GM18858 (cell line): ENCODE measurements at regions not wholly inside any gene's neighbourhood (a gene's known extent, or its start where the extent isn't known, plus 50 kb on each side); places are given as distances from the start of the nearest gene placed in this dataset.

Experiments
- ATAC-seq: cut with Tn5 transposase; IDR thresholded peaks from one replicate; pipeline ENCODE4 v1.9.1; 2021; ENCODE audit not compliant: unreplicated experiment

DNA sequence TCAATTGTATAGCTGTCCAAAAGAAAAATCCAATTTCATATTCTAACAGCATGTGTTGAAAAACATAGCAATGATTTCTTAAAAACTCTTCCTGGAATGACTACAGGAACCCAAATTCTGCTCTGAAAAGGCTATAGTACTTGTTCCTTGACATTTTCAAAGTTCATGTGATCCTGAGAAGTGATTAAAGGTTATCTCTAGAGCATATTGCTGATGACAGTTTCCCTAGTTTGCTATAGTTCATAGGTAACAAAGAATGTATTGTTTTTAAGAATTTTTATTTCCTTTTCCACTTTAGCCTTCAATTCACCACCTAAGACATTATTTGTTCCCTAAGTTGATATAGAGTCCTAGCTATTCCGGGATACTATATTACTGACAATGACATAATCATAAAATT is 1614.6 kb downstream of the PCDH7 start:
- ATAC-seq = no peak

DNA sequence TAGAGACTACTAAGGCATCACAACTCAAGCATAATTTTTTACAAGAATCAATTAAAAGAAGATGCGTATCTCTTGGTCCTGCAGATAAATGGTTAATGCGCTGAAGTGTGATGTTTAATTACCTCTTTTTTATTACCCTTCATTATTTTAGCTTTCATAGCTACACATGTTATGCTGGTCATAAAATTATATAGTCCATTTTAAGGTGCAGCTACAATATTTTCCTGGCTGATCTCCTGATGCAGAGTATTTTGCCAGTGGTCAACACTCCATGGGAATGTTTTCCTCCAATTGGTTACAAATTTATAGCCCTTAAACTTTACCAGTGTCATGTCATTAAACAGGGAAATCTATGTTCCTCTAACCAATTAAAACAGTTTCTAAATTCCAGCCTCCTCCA is 1617.2 kb downstream of the PCDH7 start:
- ATAC-seq = no peak

DNA sequence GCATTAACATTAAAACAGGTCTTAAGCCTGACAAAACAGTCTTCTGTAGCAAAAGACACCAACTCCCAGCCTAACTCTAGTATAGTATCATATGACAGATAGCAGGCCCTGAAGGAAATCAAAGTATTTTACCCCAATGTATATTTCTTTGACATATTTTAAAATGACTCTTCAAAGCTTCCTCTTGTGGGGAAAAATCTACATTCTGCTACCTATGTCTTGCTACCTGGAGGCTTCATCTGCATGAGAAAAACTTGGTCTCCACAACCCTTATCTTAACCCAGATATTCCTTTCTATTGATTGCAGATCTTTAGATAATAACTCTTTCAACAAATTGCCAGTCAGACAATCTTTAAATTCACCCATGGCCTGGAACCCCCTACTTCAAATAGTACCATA is 1620.4 kb downstream of the PCDH7 start:
- no peak for ATAC-seq

DNA sequence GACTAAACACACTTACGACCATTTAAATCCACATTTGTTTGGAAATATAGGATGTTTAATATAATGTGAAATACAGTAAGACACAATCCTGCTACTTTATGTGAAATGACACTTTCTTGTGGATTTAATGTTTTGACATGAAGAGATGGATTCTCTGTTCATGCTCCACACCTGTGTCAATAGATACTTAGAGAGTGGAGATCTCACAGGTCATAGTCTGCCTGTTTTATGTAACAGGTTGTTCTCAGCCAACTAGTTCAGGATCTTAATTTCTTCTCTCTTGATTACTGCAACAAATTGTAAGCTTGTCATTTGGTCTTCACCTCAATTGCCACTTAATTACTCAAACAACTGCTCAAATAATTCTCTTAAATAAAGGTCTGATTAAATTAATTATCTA is 1621.2 kb downstream of the PCDH7 start:
- ATAC-seq = no peak

DNA sequence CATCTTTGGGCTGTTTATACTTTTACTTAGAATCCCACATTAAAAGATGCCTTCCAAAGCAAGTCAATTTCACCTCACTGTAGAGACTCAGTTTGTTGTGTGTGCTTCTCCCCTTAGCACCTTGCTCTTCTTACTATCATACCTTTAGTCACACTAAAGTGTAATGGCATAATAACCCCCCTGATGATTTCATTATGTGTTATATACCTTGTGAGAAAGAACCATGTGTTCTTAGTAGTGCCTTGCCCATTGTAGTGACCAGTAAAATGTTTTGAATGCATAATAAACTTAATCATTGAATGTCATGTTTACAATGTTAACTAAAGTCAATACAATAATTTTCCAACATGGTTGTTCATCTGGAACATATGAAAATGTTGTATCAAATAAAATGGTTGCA is 1621.9 kb downstream of the PCDH7 start:
- no peak for ATAC-seq

DNA sequence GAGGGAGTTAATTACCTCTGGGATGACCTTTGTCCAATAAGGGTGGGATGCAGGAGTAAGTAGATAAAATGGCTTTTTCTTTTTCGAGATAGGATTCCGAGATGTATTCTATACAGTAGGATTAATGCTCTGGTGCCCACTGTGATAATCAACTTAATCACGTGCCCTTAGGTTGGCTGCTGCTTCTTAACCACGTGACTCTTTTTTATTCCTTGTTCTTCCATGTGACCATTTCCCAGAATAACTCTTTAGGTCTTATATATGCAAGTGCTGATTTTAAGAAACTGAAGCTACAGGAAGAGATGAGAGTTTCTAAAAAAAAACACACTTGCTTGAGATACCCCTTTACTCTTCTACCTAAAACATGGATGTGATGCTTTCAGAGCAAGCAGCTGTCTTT is 1628.9 kb downstream of the PCDH7 start:
- no peak for ATAC-seq

DNA sequence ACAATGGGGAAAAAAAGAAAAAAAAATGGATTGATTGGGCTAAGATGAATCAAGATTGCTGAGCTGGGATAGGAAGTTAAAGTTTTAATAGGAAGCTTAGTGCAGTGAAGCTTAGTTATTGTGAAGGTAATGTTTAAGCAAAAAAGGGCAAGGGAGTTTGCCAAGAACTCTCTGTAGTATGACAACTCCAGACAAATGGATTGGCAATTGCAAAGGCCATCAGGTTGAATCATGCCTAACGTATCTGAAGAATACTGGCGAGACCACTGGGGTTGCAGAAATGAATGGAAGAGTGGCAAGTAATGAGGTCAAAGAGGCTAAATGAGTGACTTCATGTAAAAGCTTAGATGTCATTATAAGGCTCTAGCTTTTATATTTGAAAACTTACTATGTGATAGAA is 1654.0 kb downstream of the PCDH7 start:
- no peak for ATAC-seq

DNA sequence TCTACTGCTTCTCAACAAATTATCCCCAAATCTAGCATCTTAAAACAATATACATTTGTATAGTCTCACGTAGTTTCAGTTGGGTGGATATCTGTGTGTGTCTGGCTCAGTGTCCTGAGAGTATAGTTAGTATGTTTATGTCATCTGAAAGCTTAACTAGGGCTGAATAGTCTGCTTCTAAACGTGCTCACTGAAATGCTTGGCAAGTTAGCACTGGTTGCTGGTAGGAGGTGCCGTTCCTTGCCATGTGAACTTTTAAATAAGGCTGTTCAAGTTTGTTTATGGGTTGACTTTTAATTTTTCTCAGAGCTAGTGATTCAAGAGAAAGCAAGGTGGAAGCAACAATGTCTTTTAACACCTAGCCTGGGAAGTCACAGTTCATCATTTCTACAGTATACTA is 1673.6 kb downstream of the PCDH7 start:
- ATAC-seq = no peak

DNA sequence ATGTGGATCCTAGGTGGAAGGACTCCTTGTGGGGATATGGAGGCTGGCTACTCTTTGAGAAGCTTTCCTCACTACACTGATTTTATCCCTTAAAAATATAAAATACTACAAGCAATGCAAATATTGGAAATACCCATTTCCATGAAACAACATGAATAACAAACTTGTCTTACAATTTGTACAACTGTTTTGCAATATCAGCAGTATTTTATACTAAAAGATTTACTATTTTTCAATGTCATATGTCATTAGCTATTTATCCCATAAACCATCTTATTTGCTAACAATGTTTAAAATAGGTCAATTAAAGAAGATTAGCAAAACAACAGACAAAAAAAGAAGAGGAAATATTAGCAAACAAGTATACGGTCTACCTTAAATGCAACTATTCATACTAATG is 1674.1 kb downstream of the PCDH7 start:
- ATAC-seq = no peak

DNA sequence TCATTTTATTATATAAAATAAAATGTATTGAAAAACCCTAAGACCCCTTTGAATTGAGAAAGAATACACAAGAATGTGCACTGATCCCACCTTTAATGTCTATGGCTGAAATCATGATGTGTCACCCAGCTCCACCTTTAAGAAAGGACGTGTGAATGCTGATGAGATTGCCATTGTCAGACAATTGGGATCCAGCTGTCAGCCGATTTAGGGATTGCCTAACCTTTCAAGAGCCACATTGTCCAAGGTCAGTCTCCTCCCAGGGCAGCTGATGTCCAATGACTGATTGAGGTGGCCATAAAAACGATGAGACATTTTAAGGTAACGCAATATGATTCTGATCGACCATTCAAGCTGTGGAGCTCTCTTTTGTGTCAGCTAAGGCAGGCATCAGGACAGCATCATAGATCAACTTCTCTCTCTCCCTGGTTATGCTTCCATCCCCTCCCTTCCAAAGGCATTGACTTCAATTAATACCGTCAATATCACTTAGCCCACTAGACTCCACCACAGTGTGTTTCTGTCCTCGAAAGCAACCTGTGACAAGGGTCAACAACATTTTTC is 1676.4 kb downstream of the PCDH7 start:
- ATAC-seq = no peak

DNA sequence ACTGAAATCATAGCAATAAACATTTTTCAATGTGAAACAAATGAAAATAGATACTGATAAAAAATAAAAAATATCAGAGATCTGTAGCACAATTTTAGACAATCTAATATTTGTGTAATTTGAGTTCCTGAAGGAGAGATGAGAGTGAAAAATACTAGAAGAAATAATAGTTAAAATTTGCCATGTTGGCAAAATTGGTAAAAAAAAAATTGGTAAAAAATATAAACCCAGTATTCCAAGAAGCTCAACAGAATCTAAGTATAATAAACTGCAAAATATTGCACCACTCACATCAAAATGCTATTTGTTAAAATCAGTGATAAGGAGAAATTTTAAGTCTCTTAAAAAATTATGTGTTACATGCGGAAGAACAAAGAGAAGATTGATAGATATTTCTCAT is 1680.7 kb downstream of the PCDH7 start:
- ATAC-seq = no peak

DNA sequence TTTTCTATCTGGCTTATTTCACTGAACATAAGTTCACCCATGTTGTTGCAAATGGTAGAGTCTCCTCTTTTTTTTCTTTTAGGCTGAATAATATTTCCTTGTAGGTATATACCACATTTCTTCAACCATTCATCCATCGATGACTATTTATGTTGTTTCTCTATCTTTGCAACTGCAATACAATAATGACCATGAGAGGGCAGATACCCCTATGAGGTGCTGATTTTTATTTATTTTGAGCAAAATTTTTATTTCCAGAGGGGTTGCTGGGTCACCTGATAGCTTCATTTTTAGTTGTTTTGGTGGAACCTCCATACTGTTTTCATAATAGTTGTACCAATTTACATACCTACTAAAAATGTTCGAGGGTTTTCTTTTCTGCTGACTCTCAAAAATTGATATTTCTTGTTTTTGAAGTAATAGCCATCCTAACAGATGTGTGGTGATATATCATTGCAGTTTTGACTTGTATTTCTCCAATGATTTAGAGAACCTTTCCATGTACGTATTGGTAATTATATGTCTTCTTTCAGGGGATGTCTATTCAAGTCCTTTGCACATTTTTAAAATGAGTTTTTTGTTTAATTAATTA is 1697.0 kb downstream of the PCDH7 start:
- ATAC-seq = no peak

DNA sequence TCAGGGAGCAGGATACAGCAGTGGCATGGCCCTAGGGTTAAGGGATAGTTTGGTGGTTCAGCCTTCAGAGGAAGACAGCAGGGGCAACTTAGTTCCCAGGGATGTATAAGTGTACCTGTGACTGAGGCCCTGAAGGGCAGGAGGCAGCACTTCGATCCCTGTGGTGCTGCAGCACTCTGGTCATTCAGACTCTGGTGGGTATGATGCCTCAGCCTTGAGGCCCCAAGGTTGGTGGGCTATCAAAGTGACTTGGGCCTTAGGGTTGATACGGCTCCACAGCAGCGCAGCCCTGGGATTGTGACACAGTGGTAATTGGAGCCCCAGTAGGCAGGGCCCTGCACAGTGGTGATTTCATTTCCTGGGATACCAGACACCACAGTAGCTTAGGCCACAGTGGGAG is 1703.1 kb downstream of the PCDH7 start:
- ATAC-seq = no peak

DNA sequence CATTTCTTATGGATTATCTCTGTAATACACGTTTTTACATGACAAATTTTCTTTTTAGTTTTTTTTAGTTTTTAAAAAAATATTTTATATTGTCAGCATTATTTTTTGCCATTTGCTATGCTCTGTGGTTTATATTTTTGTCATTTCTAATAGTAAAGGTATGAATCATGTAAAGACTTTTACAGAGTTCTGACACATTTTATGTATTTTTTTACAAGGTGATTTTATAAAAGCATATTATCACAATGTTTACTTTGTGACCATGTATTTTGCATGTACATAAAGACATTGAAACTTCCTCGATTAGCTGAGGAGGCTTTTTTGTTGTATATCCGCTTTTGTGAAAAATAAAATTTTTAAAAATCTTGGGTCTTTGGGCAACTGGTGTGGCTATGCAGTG is 1705.1 kb downstream of the PCDH7 start:
- ATAC-seq = no peak

DNA sequence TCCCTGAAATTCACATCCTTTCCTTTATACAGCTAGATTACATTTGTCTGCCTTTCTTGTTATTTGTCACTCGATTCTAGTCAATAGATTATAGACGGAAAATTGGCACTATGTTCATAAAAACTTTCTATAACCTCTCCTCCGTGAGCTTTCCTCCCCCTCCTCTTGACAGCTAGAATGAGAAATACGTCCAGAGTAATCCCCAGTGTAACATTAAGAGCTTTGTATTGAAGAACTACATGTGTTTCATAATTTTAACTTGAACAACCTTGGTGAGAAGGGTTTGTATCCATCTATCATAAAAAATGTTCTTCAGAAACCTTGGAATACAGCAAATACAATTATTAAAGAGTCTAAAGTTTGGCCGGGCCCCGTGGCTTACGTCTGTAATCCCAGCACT is 1707.4 kb downstream of the PCDH7 start:
- no peak for ATAC-seq

DNA sequence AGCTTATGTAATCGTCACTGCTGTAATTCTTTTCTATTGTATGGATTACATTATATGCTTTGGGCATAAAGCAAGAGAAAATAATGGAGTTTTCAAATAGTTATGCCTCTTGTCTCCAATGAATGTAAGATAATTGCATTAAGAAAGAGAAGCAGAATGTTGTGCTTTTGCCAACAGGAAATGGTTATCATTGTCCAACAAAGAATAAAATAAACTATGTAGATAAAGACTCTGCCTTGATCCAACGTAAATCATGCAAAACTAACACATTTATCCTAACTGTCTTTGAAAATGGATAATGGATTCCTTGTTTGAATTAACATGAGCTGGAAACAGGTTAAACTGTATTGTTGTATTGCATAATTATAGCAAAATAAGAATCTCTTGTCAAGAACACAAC is 1709.0 kb downstream of the PCDH7 start:
- ATAC-seq = no peak

DNA sequence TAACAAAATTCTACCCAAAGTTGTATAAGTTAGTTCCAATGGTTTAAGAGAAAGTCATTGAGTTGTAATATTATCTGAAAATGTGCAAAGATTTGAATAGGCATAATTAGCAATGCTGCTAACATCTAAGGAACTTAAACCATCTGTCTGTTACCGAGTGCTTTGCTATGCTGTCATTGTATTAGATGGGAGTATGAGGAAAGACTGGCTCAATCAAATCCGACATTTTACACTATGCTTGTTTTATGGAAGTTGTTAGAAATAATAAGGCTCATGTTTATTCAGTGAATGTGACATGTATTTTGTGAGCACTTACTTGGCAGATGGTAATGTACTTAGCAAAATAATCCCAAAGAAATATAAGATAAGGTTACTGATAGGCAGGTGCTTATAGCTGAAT is 1715.1 kb downstream of the PCDH7 start:
- ATAC-seq = no peak

DNA sequence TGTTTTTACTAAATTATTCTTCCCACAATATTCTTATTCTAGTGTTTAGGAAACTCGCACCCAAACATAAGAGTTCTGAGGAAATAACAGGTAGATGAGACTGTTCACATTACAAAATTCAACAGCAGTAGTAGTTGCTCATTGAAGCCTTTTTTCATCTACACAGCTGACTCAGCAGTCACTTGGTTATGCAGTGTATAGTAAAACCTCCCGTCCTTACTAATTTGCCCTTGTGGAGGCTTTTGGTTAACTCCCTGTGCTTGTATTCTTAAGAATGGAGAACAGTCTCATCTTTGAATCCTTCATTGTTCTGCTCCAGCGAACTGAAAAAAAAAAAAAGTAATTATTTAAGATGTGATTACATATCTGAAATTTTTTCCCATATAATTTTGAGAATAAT is 1716.6 kb downstream of the PCDH7 start:
- ATAC-seq = no peak

DNA sequence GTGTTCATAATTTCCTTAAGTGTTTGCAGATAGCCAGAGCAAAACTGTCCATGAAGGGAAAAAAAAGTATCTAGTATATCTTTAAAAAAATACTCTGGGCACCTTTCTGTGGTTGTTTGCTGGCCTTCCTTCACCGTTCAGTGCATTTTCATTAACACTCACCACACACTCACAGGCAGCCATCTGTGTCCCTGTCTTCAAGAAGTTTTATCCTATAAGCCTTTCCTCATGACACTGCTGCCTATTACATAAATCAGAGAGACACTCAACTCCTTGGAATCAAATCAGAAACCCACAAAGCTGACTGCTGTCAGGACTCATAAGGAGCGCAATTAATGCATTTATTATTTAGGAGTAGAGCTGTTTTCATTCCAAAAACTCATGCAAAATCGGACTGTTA is 1720.2 kb downstream of the PCDH7 start:
- no peak for ATAC-seq

DNA sequence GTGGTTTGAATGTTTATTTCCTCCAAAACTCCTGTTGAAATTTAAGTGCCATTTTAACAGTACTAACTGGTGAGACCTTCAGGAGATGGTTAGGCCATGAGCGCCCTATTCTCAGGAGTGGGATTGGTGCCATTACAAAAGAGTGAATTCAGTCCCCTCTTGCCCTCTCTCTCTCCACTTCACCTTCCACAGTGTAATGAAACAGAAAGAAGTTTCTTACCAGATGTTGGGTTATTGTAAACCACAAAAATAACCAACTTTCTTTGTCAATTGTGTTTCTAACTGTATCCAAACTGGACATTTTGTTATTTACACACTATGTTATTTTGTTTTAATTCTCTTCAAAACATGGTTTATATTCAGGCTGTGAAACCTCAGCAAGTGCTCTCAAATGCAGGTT is 1734.3 kb downstream of the PCDH7 start:
- no peak for ATAC-seq

DNA sequence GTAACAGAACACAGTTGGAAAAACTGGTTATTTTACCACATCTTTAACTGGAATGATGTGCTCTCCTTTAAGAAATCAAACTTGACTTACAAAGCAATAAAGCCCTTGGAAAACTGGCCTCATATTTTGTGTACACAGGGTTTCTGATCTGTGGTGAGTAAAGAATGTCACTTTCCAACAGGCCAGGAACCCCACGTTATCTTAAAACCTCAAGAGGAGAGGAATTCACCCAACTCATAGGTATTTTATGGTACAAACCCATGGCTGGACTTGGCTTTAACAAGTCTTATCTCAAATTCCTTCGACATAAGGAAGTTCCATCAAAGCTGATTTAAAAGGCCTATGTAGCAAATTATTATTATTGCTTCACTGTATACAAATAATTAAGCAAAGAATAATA is 1735.1 kb downstream of the PCDH7 start:
- no peak for ATAC-seq

DNA sequence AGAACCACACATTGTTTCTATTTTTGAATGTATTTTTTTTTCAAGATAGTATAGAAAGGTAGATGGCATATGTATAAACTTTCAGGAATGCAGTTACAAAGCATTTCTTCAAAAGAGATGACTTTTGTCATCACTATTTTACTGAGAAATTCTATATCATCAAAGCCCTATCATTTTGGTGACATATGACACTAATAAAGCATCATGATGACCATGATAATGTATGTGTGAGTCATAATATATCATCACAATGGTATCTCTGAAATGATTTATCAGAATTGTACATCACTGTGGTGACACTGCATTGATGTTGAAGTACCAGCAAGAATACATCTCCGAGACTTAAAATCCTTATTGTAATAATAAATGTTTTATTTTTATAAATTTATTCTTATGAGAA is 1740.8 kb downstream of the PCDH7 start:
- no peak for ATAC-seq

DNA sequence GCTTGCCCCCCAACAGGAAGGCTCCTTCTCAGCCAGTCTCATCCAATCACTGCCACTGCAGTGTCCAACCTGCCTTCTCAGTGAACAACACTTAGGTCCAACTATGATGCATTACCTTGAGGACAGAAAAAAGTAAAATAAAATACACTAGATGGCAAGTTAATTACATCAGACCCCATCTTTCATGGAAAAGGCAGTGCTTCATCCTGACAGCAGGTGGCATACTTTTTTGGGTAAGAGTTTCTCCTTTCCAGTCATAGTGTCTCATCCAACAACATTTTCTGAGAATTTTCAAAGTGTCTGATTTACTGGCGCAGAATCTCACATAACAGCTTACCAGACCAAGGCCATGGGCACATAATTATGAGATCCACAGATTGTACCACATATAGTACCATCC is 1742.8 kb downstream of the PCDH7 start:
- ATAC-seq = no peak
